GM12872 (cell line): ENCODE measurements at regions not wholly inside any gene's neighbourhood (a gene's known extent, or its start where the extent isn't known, plus 50 kb on each side); places are given as distances from the start of the nearest gene placed in this dataset.

Experiments
- CTCF ChIP-seq: IDR thresholded peaks from 3 replicates; pipeline ENCODE4 v1.5.1; 2011; ENCODE audit warnings: low read depth, mild to moderate bottlenecking, low read length, moderate library complexity; ENCODE audit not compliant: insufficient read depth

GRCh38 chr10:44467090-44467489 lies 82.2 kb upstream of the CXCL12 start:
- TF ChIP-seq CTCF: no peak

- TF ChIP-seq CTCF: no peak
These were observed 83.0 kb upstream of the CXCL12 start for GRCh38 chr10:44467900-44468299.

GRCh38 chr10:44468525-44468924 lies 83.6 kb upstream of the CXCL12 start:
- no peak for TF ChIP-seq CTCF

GRCh38 chr10:44468965-44469364 lies 84.1 kb upstream of the CXCL12 start:
- no peak for TF ChIP-seq CTCF

GRCh38 chr10:44470784-44471183 lies 85.9 kb upstream of the CXCL12 start:
- TF ChIP-seq CTCF: no peak

GRCh38 chr10:44471410-44471809 lies 86.5 kb upstream of the CXCL12 start:
- TF ChIP-seq CTCF: no peak

- TF ChIP-seq CTCF: no peak
These were observed 88.2 kb upstream of the CXCL12 start for GRCh38 chr10:44473146-44473545.

- no peak for TF ChIP-seq CTCF
These were observed 91.6 kb upstream of the CXCL12 start for GRCh38 chr10:44476409-44477045.
